Umbilical cord (tissue), 1 donor: ENCODE measurements at regions not wholly inside any gene's neighbourhood (a gene's known extent, or its start where the extent isn't known, plus 50 kb on each side); places are given as distances from the start of the nearest gene placed in this dataset.

Experiments
- DNase-seq: peaks from one replicate; pipeline ENCODE4 v3.0.0-alpha.2; 2015; ENCODE audit warnings: low spot score

DNA sequence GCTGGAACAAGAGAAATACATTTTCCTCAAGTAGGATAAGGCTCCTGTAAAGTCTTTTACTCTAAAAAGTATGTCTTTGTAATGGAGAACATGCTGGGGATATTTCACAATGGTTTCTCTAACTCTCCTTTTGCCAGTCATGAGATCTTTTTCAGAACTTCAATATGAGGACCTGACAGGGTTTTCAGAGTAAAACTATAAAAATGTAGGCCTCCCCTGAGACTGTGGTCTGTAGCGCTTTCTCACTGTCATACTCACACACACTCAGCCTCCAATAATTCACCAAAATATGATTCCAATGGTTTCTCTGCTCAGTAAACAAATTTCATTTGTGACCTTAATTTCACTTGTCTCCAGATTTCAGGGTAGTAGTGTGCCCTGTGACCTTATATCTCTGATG, 440.1 kb upstream of the PTBP2 start:
- DNase-seq = no peak

DNA sequence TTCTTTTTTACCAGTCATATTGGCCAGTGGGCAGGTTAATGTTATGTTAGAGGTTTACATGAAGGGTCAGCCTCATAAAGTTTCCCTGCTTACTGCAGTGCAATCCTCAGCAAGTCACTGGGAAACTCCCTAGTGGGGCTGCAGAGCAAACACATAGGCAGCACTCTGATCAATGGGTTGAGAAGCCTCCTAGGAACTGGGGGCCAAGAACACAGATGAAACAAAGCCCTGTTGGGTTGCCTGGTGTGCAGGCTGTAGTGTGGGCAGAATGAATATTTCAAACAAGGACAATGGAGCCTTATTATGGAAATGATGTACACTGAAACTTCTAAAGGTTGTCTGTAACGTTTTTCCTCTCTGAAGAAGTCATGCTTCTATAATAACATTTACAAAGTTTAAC, 431.6 kb upstream of the PTBP2 start:
- no peak for DNase-seq

DNA sequence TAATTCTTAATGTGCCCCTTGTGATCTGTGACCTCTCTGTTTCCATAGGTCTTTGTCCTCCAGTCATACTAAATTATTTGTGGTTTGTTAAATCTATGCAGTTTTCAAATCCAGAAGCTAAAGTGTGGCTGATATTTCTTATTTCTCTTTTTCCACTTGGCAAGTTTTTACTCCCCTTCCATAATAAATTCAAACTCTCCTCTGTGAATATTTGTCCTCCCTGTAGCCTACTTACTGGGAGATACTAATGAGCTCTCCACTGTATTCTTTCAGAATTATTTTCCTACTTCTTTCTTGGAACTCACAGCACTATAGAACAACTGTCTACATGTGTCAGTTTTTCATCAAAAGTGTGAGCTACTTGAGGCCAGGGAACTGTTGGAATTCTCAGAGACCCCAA, 430.8 kb upstream of the PTBP2 start:
- no peak for DNase-seq

DNA sequence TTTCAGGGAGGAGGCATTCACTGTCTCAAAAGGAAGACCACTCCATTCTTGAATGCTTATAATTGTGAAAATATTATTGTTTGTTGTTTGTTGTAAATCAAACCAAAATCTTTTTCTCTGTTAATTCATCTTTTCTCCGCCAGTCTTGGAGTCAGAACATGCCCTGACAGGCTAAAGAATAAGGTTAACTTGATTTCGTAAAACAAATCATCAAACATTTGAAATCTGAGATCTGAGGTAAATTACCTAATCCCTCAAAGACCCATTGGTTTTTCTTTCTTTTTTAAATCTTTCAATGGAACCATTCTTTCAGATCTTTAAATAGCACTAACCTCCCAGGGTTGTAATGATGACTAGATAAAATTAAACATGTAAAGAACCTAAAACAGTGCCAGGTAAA, 430.1 kb upstream of the PTBP2 start:
- DNase-seq = no peak

DNA sequence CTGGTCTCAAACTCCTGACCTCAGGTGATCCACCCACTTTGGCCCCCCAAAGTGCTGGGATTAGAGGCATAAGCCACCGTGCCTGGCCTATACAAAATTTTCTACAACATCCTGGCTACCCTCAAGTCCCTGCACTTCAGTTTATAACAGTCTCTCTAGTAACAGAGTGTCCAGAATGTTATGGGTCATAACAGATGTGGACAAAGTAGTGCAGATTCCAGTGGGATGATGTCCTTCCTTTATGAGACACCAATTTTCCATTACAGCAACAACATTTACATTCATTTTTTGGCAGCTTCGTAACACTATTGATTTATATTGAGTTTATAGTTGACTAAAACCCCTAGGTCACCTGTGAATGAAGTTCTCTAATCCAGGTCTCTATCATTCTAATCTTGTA, 429.4 kb upstream of the PTBP2 start:
- no peak for DNase-seq

DNA sequence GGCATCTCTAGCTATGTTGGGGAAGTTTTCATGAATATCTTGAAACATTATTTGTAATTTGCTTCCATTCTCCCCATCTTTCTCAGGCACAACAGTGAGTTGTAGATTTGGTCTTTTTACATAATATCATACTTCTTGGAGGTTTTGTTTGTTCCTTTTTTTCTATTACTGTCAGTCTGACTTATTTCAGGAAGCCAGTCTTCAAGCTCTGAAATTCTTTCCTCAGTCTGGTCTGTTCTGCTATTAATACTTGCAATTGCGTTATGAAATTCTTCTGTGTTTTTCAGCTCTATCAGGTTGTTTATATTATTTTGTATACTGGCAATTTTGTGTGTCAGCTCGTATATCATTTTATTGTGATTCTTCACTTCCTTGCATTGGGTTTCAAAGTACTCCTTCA, 424.6 kb upstream of the PTBP2 start:
- no peak for DNase-seq

DNA sequence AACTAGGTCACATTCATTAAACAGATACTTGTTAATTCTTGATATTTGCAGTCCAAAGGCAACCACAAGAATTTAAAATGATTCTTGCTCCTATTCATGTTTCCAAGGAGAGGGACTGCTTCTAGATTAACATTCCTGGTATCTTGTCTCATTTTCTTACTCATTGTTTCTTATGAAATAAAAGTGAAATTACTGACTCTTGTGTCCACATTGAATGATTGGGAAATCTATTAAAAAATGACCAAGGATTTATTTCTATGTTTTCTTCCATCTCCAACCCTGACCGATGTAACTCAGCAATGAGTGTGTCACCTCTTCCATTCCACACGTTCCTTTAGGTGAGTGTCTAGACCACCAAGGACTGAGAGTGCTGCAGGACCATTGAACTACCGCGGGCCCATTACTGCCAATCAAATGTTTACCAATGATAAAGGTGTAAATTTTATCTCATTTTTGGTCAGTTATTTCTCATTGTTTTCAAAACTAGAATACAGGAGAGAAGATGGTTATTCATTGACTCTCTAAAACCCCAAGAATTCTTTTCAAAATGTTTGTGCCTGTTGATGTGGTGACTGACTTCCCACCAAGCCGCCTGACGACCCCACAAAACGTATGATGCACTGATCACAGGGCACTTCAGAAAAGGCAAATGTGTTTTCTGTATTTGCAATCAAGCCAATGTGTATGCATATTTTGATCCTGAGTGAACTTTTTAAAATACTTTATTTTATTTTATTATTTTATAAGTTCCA, 414.6 kb upstream of the PTBP2 start:
- no peak for DNase-seq

DNA sequence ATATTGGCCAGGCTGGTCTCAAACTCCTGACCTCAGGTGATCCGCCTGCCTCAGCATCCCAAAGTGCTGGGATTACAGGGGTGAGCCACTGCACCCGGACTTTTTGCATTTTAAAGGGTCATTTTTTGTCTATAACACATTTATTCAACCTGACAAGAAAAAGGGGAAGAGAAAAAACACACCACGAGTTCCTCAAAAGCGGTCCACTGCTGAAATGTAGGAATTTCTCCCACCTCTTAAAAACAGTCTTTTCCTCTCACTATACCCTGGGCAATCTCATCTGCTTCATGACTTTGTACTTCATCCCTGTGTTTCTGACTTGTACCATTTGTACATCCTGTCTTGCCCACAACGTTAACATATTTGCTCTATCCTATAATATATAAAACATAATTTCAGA, 413.3 kb upstream of the PTBP2 start:
- DNase-seq = no peak

DNA sequence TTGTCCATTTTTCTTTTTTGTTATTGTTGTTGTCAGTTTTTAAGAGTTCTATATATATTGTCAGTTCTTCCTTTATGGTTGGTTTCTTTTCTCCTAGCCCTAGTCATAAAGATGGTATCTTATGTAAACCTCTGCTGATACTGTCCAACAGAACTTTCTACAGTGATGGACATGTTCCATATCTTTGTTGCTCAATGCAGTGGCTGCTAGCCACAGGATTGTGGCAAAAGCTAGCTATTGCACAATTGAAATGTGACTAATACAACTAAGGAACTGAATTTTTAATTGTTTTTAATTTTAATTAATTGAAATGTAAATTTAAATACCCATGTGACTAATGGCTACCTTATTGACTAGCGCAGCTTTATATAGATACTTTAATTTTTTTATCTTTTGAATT, 411.8 kb upstream of the PTBP2 start:
- no peak for DNase-seq

DNA sequence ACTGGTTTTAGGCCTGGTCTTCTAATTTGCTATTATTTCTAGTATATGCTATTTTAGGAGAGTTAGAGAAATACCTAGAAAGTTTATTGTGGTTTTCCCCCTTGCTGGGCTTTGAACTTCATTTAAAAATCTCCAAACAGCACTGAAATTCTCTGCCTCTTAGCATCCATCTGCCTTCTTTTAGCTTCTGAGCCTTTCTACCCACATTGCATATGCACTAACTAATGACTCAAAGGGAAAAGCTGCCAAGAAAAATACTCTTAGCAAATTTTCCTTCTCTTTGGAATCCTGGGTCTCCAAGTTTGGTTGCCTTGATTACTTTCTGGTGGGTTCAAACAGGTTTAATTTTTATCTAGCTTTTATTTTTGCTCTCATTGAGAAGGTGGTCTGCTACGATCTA, 408.4 kb upstream of the PTBP2 start:
- DNase-seq = peak; percentile 48

DNA sequence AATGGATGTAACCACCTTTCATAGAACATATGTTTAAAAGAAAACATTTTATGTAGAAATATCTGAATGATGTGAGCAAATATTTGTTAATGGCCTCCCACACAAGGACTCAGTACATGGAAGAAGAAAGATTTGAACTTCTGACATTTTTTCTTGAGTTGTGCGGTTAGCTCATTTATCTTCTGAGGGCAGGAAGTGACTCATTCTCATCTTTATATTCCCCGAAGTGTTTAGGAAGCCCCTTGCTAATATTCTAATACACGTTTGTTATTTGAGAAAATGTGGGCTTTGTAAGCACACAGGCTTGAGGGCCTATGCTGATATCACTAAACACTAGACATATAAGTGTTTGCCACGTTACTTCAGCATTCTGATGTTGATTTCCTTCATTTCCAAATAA, 392.5 kb upstream of the PTBP2 start:
- DNase-seq = no peak

- DNase-seq = no peak
These were observed 390.0 kb upstream of the PTBP2 start for GRCh38 chr1:96331596-96331995.

DNA sequence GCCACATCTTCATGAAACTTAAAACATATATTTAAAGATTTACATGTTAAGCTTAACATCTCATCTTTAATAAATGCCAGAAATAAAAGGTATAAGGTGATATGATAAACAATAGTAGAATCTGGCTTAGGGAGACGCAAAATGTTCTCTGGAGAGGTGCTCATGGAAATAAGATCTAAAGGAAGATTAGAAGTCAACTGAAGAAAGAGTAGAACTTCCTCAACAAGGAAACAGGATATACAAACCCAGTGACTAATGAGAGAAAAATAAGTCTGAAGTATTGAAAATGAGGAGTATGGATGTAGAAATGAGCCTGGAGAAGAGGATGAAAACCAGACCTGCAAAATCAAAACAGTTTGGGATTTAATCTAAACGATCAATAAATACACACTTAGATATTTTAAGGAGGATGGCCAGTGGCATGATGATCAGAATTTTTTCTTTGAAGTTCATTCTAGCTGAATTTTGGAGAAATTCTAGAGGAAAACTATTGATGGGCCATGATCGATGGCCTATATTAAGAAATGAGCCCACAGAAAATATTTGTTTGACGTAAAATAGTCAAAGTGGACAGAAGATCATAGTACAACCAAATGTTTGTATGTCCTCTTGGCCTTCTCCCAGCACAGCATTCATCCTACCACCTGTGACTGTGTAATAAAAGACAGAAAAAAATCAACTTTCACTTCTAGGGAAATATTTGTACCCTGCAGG, 387.9 kb upstream of the PTBP2 start:
- DNase-seq = no peak

DNA sequence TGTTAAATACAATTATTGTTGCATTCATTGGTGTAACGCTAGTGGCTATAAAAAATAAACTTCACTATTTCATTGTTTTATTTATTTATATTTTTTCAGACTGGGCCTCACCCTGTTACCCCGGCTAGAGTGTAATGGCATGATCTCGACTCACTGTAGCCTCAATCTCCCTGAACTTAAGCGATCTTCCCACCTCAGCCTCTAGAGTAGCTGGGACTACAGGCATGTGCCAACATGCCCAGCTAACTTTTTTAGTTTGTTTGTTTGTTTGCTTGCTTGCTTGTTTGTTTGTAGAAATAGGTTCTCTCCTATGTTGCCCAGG, 387.4 kb upstream of the PTBP2 start:
- DNase-seq = no peak

- DNase-seq = no peak
These were observed 383.0 kb upstream of the PTBP2 start for GRCh38 chr1:96338622-96339021.

DNA sequence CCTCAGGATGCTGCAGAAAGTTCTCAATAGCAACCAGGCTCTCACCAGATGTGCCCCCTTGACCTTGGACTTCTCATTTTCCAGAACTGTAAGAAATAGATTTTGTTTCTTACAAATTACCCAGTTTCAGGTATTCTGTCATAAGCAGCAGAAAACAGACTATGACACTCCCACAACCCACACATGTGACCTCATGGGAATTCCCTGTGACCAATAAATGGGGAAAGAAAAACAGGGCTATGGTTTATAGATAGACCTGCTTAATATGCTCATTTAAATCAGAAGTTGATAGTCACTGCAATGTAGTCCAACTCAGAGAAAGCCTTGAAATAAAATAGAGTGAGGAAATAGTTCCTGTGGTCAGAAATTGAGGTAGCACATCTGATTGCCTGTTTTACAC, 380.9 kb upstream of the PTBP2 start:
- DNase-seq = no peak

GRCh38 chr1:96346719-96347118, 374.9 kb upstream of the PTBP2 start:
- no peak for DNase-seq

GRCh38 chr1:96349896-96350295, 371.7 kb upstream of the PTBP2 start:
- no peak for DNase-seq

DNA sequence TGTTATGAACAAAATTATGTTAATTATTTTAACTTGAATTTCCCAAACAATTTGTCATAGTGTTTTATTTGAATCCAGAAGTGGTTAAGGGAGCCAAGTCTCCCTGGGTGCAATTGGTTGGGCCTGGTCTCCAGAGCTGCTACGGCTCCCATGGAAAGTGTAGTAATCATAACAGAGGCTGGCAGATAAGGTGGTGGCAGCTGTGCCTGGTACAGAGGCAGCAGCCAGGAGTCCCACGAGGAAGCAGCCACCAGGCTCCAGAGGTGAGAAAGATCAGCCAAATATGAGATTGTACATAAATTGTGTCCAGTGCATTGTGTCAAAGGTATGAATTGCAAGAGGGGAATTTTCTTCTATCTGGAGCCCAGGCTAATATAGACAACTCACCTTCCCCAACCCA, 368.9 kb upstream of the PTBP2 start:
- DNase-seq = no peak

GRCh38 chr1:96355521-96355920, 366.1 kb upstream of the PTBP2 start:
- peak; percentile 79 for DNase-seq

GRCh38 chr1:96355961-96356360, 365.6 kb upstream of the PTBP2 start:
- DNase-seq = no peak

DNA sequence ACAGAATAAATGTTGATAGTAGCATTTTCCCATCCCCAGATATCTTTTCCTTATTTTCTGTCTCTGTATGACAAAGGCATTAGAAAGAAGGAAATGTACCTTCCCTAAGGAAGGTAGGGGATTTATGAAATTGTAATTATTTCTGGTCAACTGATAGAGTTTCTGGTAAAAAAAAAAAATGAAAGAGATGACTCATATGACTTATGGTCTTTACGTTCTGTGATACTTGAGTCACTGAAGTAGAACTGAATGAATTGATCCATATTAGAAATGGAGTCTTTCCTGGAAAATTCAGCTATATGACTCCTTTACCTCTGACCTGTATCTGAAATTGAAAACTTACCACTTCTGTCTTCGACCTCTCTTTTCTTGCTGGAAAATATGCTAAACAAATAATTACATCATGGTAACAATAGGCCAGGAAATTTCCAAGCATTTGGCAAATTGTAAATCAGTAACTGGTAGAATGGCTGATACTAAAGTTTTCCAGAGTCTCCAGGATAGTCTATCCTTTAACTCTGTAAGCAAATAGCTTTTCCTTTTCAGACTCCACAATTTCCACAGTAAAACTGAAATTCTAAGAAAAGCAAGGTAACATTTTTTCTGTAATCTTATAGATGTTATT, 364.3 kb upstream of the PTBP2 start:
- no peak for DNase-seq

DNA sequence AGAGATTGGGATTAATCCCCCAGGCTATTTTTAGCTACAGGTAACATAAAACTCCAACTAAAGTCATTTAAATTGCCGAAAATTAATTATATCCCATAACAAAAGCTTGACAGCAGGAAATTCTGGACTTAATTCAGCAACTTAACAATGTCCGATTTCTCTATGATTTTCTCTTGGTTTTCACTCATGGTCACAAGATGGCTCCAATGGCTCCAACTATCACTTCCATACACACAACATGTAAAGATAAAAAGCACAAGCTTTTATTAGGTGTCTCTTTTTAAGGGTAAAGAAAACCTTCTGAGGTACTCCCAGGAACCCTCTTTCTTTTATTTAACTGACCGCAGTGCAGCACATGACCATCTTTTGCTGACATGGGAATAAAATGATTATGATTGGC, 363.5 kb upstream of the PTBP2 start:
- no peak for DNase-seq
